Ishikawa (cell line): ENCODE measurements at regions not wholly inside any gene's neighbourhood (a gene's known extent, or its start where the extent isn't known, plus 50 kb on each side); places are given as distances from the start of the nearest gene placed in this dataset.

Source experiments
- CREB1 ChIP-seq: IDR thresholded peaks from 2 replicates; pipeline ENCODE4 v1.6.1; 2012; ENCODE audit warnings: low read depth
- MAX ChIP-seq: IDR thresholded peaks from 2 replicates; pipeline ENCODE4 v1.6.1; 2012
- RAD21 ChIP-seq: IDR thresholded peaks from 2 replicates; pipeline ENCODE4 v1.6.1; 2012; ENCODE audit warnings: low read depth
- TCF12 ChIP-seq: IDR thresholded peaks from 2 replicates; pipeline ENCODE4 v1.6.1; 2012; ENCODE audit warnings: low read depth
- YY1 ChIP-seq: IDR thresholded peaks from 2 replicates; pipeline ENCODE4 v1.6.1; 2012; ENCODE audit warnings: low read depth

GRCh38 chr13:57970404-57970803 is 338.9 kb downstream of the PCDH17 start:
- TF ChIP-seq YY1 (no peak), TCF12 (no peak), MAX (no peak), CREB1 (no peak), RAD21 (no peak)
